ENCODE measurements at regions not wholly inside any gene's neighbourhood (a gene's known extent, or its start where the extent isn't known, plus 50 kb on each side); places are given as distances from the start of the nearest gene placed in this dataset.

DNA sequence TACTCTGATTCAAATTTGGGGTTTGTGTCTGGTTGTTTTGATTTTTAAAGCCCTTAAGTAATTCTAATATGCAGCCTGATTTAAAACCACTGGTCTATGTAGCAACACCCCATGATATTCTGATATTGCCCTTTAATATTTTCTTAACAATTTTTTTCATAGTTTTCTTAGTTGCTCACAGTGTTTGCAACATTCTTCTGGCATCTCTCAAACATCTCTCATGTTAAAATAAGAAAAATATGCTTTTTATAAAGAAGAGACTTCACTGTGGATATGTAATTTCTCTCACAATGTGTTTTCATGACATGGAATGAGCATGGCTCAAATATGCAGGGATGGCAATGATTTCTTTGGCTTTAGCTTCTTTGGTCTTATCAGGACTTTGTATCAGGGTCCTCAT is 183.7 kb downstream of the TAF11L14 start:
- intact Hi-C loops (cut with micrococcal nuclease), result no loop called here
- Mint-ChIP-seq H3K4me1 (ENCODE audit: low read depth) (no peaks in the 10 kb centered on the region), H3K27me3 (no peaks in the 10 kb centered on the region), H3K27ac (no peak overlapping the region), H3K4me3 (no peak overlapping the region), H3K9me3 (peaks cover 11% of the 10 kb centered on the region), H3K36me3 (ENCODE audit: low read depth) (no peaks in the 10 kb centered on the region)

GRCh38 chr5:17819783-17820182 is 185.5 kb downstream of the TAF11L14 start:
- Mint-ChIP-seq H3K4me3 (no peak overlapping the region), H3K36me3 (ENCODE audit: low read depth) (no peaks in the 10 kb centered on the region), H3K4me1 (ENCODE audit: low read depth) (no peaks in the 10 kb centered on the region), H3K27ac (no peak overlapping the region), H3K27me3 (no peaks in the 10 kb centered on the region), H3K9me3 (peaks cover 11% of the 10 kb centered on the region)
- intact Hi-C loops (cut with micrococcal nuclease), result no loop called here

DNA sequence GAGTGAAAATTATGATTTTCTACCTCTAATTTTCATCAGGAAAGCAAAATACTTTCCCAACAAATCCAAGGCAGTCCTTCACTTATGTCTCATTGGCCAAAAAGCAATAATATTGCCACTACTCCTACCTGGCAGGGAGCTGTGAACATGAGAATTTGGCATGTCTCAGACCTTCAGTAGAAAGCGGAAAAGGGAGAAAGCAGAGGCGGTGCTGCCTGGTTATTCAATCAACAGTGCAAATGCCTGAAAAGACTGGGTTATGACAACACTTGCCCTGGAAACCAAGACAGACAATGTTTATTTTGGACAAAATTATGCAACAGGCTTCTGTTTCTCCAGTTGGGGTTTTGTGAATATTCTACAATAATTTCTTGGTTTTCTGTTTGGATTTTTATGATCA is 194.4 kb downstream of the TAF11L14 start:
- intact Hi-C loops (cut with micrococcal nuclease), result no loop called here
- Mint-ChIP-seq H3K27me3 (no peaks in the 10 kb centered on the region), H3K27ac (no peak overlapping the region), H3K9me3 (no peaks in the 10 kb centered on the region), H3K4me1 (ENCODE audit: low read depth) (no peaks in the 10 kb centered on the region), H3K4me3 (no peak overlapping the region), H3K36me3 (ENCODE audit: low read depth) (no peaks in the 10 kb centered on the region)

DNA sequence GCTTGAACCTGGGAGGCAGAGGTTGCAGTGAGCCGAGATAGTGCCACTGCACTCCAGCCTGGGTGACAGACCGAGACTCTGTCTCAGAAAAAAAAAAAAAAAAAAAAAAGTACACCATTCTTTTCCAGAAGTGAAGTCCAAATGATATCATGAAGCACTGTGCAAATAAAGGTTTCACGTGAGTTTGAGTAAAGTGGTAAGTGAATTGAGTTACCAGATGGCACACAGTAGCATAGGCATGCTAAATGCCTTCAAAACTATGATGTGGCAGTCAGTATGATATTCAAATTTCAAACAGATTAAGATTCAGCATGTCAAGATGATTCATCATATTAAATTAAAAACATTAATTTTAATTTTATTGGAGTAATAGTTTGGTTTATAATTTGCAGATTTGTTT is 195.2 kb downstream of the TAF11L14 start:
- Mint-ChIP-seq H3K27me3 (no peaks in the 10 kb centered on the region), H3K4me3 (no peak overlapping the region), H3K36me3 (ENCODE audit: low read depth) (no peaks in the 10 kb centered on the region), H3K9me3 (no peaks in the 10 kb centered on the region), H3K4me1 (ENCODE audit: low read depth) (no peaks in the 10 kb centered on the region), H3K27ac (no peak overlapping the region)
- intact Hi-C loops (cut with micrococcal nuclease), result no loop called here

- Mint-ChIP-seq H3K36me3 (ENCODE audit: low read depth) (no peaks in the 10 kb centered on the region), H3K9me3 (peaks cover 3% of the 10 kb centered on the region), H3K4me3 (no peak overlapping the region), H3K27me3 (no peaks in the 10 kb centered on the region), H3K27ac (no peak overlapping the region), H3K4me1 (ENCODE audit: low read depth) (no peaks in the 10 kb centered on the region)
- intact Hi-C loops (cut with micrococcal nuclease), result no loop called here
These were observed 197.0 kb downstream of the TAF11L14 start for GRCh38 chr5:17831279-17831678.

- intact Hi-C loops (cut with micrococcal nuclease), result no loop called here
- no peaks in the 10 kb centered on the region for H3K4me1 Mint-ChIP-seq (ENCODE audit: low read depth)
- no peak overlapping the region for H3K27ac Mint-ChIP-seq
- peaks cover 18% of the 10 kb centered on the region for H3K9me3 Mint-ChIP-seq
- no peak overlapping the region for H3K4me3 Mint-ChIP-seq
- H3K27me3 Mint-ChIP-seq, result no peaks in the 10 kb centered on the region
- H3K36me3 Mint-ChIP-seq (ENCODE audit: low read depth), result no peaks in the 10 kb centered on the region
These were observed 198.9 kb downstream of the TAF11L14 start for GRCh38 chr5:17832949-17833745.

- Mint-ChIP-seq H3K4me3 (no peak overlapping the region), H3K27ac (no peak overlapping the region), H3K27me3 (no peaks in the 10 kb centered on the region), H3K36me3 (ENCODE audit: low read depth) (no peaks in the 10 kb centered on the region), H3K9me3 (peaks cover 18% of the 10 kb centered on the region), H3K4me1 (ENCODE audit: low read depth) (no peaks in the 10 kb centered on the region)
- intact Hi-C loops (cut with micrococcal nuclease), result no loop called here
These were observed 203.5 kb downstream of the TAF11L14 start for GRCh38 chr5:17837757-17838156.

DNA sequence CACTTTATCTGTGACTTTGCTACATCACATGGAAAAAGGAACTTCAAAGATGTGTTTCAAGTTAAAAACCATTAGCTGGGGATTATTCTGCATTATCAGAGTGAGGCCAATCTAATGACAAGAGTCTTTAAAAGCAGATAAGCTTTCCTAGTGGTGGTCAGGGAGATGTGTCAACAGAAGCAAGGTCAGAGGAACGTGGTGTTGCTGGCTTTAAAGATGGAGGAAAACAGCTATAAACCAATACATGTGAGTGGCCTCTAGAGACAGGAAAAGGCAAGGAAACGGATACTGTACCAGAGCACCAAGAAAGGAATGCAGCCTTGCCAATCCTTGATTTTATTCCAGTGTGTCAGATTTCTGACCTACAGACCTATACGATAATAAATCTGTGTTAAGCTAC is 204.2 kb downstream of the TAF11L14 start:
- peaks cover 18% of the 10 kb centered on the region for H3K9me3 Mint-ChIP-seq
- intact Hi-C loops (cut with micrococcal nuclease), result no loop called here
- no peak overlapping the region for H3K27ac Mint-ChIP-seq
- no peaks in the 10 kb centered on the region for H3K27me3 Mint-ChIP-seq
- no peak overlapping the region for H3K4me3 Mint-ChIP-seq
- H3K4me1 Mint-ChIP-seq (ENCODE audit: low read depth), result no peaks in the 10 kb centered on the region
- no peaks in the 10 kb centered on the region for H3K36me3 Mint-ChIP-seq (ENCODE audit: low read depth)

DNA sequence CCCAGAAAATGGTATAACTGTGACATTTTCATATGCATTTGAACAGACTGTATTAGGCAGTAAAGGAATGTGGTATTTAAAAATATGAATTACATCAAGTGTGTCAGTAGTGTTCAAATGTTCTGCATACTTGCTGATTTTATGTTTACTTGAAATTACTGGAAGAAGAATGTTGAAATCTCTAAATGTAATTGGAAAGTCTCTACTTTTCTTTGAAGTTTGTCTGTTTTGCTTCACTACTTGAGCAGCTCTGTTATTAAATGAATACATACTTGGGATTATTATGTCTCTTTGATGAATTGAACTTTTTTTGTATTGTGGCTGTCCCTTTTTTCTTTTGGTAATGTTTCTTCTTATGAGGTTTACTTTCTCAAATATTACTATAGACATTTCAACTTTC is 205.6 kb downstream of the TAF11L14 start:
- Mint-ChIP-seq H3K4me1 (ENCODE audit: low read depth) (no peaks in the 10 kb centered on the region), H3K9me3 (peaks cover 18% of the 10 kb centered on the region), H3K4me3 (no peak overlapping the region), H3K36me3 (ENCODE audit: low read depth) (no peaks in the 10 kb centered on the region), H3K27ac (no peak overlapping the region), H3K27me3 (no peaks in the 10 kb centered on the region)
- intact Hi-C loops (cut with micrococcal nuclease), result no loop called here

DNA sequence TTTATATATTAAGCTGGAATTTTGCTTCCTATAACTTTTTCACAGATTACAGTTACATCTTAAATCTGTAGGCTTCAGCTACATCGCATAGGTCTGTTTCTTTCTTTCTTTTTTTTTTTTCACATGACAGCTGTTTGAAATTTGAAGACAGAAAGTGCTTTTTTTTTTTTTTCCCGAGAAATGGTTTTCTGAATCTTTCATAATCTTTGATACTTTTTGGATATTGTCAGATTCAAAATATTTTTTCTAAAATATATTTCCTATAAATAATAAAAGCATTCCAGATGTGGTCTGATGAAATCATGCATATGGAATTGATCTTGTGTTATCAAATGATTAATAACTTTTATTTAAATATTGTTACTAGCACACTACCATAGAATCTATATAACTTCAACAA is 212.2 kb downstream of the TAF11L14 start:
- H3K27me3 Mint-ChIP-seq, result no peaks in the 10 kb centered on the region
- peaks cover 9% of the 10 kb centered on the region for H3K9me3 Mint-ChIP-seq
- H3K27ac Mint-ChIP-seq, result no peak overlapping the region
- H3K4me3 Mint-ChIP-seq, result no peak overlapping the region
- intact Hi-C loops (cut with micrococcal nuclease), result no loop called here
- H3K36me3 Mint-ChIP-seq (ENCODE audit: low read depth), result no peaks in the 10 kb centered on the region
- H3K4me1 Mint-ChIP-seq (ENCODE audit: low read depth), result no peaks in the 10 kb centered on the region

DNA sequence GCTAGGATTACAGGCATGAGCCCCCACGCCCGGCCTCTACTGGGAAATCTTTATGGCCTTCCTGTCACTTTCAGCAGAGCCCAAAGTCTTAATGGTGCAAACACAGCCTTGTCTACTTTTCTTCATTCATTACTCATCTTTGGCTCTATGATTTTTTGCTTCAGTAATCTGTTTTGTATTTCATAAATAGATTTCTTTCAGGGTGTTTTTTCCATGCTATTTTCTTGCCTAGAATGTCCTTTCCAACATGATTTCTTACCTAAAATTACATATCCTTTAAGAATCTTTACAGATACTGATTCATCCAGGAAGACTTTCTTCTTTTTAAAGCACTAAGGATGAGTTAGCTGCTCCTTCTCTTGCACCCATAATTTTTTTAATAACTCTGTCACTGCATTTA is 213.0 kb downstream of the TAF11L14 start:
- no peak overlapping the region for H3K27ac Mint-ChIP-seq
- no peaks in the 10 kb centered on the region for H3K36me3 Mint-ChIP-seq (ENCODE audit: low read depth)
- intact Hi-C loops (cut with micrococcal nuclease), result no loop called here
- no peak overlapping the region for H3K4me3 Mint-ChIP-seq
- peaks cover 9% of the 10 kb centered on the region for H3K9me3 Mint-ChIP-seq
- no peaks in the 10 kb centered on the region for H3K4me1 Mint-ChIP-seq (ENCODE audit: low read depth)
- H3K27me3 Mint-ChIP-seq, result no peaks in the 10 kb centered on the region

GRCh38 chr5:17852111-17852510 is 217.9 kb downstream of the TAF11L14 start:
- Mint-ChIP-seq H3K4me3 (no peak overlapping the region), H3K36me3 (ENCODE audit: low read depth) (no peaks in the 10 kb centered on the region), H3K27me3 (no peaks in the 10 kb centered on the region), H3K9me3 (peaks cover 9% of the 10 kb centered on the region), H3K27ac (no peak overlapping the region), H3K4me1 (ENCODE audit: low read depth) (no peaks in the 10 kb centered on the region)
- intact Hi-C loops (cut with micrococcal nuclease), result no loop called here

DNA sequence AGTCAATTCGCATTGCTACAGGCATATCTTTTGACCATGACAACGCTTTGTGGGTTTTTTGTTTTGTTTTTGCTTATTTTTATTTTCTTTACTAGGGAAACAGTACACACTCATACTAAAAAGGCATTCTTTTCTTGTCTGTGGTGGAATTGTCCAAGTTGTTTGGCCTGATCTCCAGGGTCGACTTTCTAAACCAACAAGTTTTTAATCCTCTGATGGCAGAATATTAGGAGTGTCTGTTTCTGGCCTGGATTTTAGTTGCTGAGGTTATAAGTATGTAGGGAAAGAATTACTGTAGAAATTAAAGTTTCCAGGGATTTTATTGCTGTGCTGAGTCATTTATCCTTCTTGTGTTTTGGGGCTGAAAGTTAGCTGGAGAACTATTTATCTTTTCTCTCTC is 218.5 kb downstream of the TAF11L14 start:
- no peaks in the 10 kb centered on the region for H3K36me3 Mint-ChIP-seq (ENCODE audit: low read depth)
- H3K27me3 Mint-ChIP-seq, result no peaks in the 10 kb centered on the region
- no peak overlapping the region for H3K27ac Mint-ChIP-seq
- intact Hi-C loops (cut with micrococcal nuclease), result no loop called here
- H3K4me1 Mint-ChIP-seq (ENCODE audit: low read depth), result no peaks in the 10 kb centered on the region
- no peak overlapping the region for H3K4me3 Mint-ChIP-seq
- H3K9me3 Mint-ChIP-seq, result peaks cover 13% of the 10 kb centered on the region

- no peaks in the 10 kb centered on the region for H3K36me3 Mint-ChIP-seq (ENCODE audit: low read depth)
- no peak overlapping the region for H3K4me3 Mint-ChIP-seq
- H3K9me3 Mint-ChIP-seq, result peaks cover 10% of the 10 kb centered on the region
- H3K27ac Mint-ChIP-seq, result no peak overlapping the region
- intact Hi-C loops (cut with micrococcal nuclease), result no loop called here
- no peaks in the 10 kb centered on the region for H3K4me1 Mint-ChIP-seq (ENCODE audit: low read depth)
- no peaks in the 10 kb centered on the region for H3K27me3 Mint-ChIP-seq
These were observed 220.6 kb downstream of the TAF11L14 start for GRCh38 chr5:17854901-17855300.

DNA sequence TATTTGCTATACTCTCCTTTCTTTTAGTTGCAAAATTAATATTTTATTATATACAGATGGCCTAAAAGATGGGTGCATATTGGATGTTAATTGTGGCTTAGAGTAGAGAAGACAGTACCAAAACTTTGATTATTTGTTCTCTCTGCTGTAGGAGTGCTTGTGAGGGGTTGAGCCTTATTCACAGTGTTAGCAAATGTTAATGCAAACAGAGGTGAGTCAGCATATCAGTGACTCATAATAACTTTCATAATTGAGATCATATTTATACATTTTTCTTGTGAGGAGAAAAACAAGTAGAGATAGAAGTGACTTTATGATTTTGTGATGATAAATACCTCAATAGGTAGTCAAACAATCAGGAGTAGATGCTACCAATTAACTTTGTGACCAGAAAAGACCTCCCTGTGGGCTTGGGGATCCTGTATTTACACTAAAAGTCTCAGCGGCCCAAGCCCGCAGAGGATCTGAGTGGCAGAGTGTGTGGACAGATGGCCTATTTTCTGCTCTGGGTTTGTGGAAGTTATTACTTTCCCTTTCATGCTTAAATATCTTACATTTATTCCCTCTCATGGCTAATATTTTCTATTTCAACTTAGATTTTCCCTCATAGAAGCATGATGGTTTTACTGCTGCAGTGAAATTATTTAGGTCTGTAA is 226.5 kb downstream of the TAF11L14 start:
- Mint-ChIP-seq H3K27ac (no peak overlapping the region), H3K36me3 (ENCODE audit: low read depth) (no peaks in the 10 kb centered on the region), H3K4me3 (no peak overlapping the region), H3K4me1 (ENCODE audit: low read depth) (no peaks in the 10 kb centered on the region), H3K27me3 (no peaks in the 10 kb centered on the region), H3K9me3 (peaks cover 37% of the 10 kb centered on the region)
- intact Hi-C loops (cut with micrococcal nuclease), result no loop called here
